GM12873 (cell line): ENCODE measurements at regions not wholly inside any gene's neighbourhood (a gene's known extent, or its start where the extent isn't known, plus 50 kb on each side); places are given as distances from the start of the nearest gene placed in this dataset.

Experiments used
- CTCF ChIP-seq: IDR thresholded peaks from 2 replicates; pipeline ENCODE4 v1.5.1; 2012; ENCODE audit warnings: low read depth, mild to moderate bottlenecking, moderate library complexity, low read length, control low read depth; ENCODE audit not compliant: insufficient read depth; ENCODE audit errors: missing control alignments

GRCh38 chr12:131640525-131640924 is 70.4 kb upstream of the SFSWAP start:
- no peak for TF ChIP-seq CTCF

- TF ChIP-seq CTCF, result no peak
These were observed 69.6 kb upstream of the SFSWAP start for GRCh38 chr12:131641315-131641714.

- TF ChIP-seq CTCF, result no peak
These were observed 68.8 kb upstream of the SFSWAP start for GRCh38 chr12:131642101-131642540.

- TF ChIP-seq CTCF, result no peak
These were observed 68.1 kb upstream of the SFSWAP start for GRCh38 chr12:131642771-131643170.

GRCh38 chr12:131643631-131644452 is 67.0 kb upstream of the SFSWAP start:
- no peak for TF ChIP-seq CTCF

GRCh38 chr12:131644481-131644880 is 66.4 kb upstream of the SFSWAP start:
- TF ChIP-seq CTCF, result no peak

- TF ChIP-seq CTCF, result no peak
These were observed 63.2 kb upstream of the SFSWAP start for GRCh38 chr12:131647667-131648066.
